GM19238 (cell line): ENCODE measurements at regions not wholly inside any gene's neighbourhood (a gene's known extent, or its start where the extent isn't known, plus 50 kb on each side); places are given as distances from the start of the nearest gene placed in this dataset.

ENCODE experiments used
- DNase-seq: peaks from one replicate; pipeline ENCODE4 v3.0.0; 2011; ENCODE audit warnings: low spot score; ENCODE audit not compliant: insufficient read length

DNA sequence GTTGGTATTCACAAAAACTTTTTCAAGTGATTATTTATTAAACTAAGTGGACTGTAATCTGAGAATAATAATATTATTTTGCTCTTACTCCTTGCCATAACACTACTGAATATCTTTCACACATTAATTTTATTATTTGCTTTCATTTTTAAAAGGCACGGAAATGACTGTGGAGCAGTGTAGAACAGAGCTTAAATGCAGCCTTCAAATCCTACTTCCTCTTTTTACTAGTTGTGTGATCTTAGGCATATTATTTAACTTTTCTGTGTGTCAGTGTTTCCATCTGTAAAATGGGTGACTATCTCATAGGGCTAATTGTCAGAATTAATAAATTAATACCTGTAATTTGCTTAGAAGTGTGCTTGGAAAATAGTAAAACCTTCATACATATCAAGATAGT, 55.5 kb upstream of the SLC8A1 start:
- DNase-seq, result no peak

DNA sequence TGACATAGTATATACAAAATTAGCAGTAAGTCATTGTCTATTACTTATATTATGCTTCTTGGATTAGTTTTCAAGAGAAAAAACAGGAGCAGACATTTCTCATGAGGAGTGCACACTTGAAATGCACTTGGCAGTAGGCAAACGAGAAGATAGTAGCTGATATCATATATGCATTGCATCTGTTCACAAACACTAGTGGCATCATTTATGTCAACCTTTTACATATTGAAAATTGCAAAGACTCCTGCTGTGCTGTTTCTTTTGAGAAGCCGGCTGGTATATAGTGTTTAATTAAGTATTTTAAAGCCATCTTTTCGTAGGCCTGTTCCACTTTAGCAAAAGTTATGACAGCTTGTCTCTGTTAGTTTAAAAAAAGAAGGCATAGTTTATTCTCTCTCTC, 58.4 kb upstream of the SLC8A1 start:
- no peak for DNase-seq

DNA sequence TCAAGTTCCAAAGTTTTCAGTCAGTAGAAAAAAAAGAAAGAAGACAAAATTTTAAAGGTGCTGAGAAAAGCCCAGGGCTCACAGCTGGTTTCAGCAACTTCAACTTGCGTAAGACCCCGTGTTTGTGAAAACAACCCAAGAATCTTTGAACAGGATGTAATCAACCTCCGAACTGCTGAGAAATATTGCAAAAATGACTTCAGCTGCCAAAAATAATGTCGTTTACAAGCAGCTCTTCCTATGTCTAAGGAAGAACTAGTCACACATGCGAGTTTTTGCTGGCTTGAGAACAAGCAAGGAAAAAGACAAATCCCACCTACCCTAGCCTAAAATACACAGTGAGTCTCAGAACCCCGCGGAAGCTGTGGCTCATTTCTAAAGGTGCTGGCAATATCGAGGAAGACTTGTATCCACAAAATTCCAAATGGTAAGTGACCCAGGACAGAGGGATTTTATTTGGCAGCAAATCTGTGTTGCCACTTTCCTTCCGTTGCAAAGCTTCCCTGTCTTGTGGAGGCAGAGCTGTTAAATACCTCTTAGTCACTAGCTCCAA, 59.8 kb upstream of the SLC8A1 start:
- no peak for DNase-seq

- no peak for DNase-seq
Observed at GRCh38 chr2:40512256-40512655, 60.4 kb upstream of the SLC8A1 start.

GRCh38 chr2:40513201-40513600, 61.3 kb upstream of the SLC8A1 start:
- no peak for DNase-seq

GRCh38 chr2:40516604-40517003, 64.7 kb upstream of the SLC8A1 start:
- no peak for DNase-seq

DNA sequence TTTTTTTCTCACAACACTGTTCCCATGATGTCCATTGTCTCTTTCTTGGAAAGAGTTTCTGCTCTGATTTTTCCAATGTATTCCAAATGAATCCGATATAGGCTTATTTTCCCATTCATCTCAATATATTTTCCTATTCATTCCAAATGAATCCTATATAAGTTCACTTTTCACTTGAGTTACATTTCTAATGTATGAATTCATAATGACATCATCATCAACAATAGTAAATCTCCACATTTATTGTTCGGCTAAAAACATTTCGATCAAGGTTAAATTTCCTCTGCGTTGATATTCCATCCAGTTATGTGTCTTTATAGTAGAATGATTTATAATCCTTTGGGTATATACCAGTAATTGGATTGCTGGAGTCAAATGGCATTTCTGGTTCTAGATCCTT, 76.7 kb upstream of the SLC8A1 start:
- no peak for DNase-seq

- DNase-seq, result no peak
Observed at GRCh38 chr2:40531359-40531758, 79.5 kb upstream of the SLC8A1 start.

- no peak for DNase-seq
Observed at GRCh38 chr2:40534528-40534927, 82.6 kb upstream of the SLC8A1 start.

- no peak for DNase-seq
Observed at GRCh38 chr2:40535972-40536371, 84.1 kb upstream of the SLC8A1 start.

- DNase-seq, result no peak
Observed at GRCh38 chr2:40540026-40540425, 88.1 kb upstream of the SLC8A1 start.

DNA sequence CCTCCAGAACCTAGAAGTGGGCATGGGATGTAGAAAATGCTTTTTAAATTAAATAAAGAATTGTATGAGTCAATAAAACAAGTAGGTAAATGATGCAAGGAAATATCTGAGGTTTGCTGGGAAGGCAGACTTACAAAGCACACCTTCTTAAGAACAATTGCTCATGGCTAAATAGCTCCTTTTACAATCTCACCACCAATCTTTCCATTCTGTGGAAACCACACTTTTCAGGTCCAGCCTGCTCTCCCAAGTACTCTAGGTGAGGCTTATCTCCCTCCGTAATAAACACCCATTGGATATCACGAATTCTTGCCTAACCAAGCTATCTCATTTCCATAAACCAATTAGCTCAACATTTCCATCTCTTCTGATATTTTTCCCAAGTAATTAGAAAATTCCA, 91.5 kb upstream of the SLC8A1 start:
- DNase-seq, result no peak

DNA sequence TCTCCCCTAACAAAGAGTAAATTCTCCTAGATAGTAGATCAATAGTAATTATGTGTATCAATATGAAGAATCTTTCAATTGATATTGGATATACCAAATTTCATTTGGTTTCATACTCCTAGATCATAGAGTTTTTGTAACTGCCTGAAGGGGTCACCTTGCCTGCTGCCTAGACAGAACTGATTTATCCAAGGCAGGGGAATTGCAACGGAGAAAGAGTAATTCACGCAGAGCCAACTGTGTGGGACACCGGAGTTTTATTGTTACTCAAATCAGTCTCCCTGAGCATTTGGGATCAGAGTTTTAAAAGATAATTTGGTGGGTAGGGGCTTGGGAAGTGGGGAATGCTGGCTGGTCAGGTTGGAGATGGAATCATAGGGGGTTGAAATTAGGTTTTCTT, 92.2 kb upstream of the SLC8A1 start:
- DNase-seq, result no peak

GRCh38 chr2:40545645-40546044, 93.8 kb upstream of the SLC8A1 start:
- DNase-seq, result no peak

DNA sequence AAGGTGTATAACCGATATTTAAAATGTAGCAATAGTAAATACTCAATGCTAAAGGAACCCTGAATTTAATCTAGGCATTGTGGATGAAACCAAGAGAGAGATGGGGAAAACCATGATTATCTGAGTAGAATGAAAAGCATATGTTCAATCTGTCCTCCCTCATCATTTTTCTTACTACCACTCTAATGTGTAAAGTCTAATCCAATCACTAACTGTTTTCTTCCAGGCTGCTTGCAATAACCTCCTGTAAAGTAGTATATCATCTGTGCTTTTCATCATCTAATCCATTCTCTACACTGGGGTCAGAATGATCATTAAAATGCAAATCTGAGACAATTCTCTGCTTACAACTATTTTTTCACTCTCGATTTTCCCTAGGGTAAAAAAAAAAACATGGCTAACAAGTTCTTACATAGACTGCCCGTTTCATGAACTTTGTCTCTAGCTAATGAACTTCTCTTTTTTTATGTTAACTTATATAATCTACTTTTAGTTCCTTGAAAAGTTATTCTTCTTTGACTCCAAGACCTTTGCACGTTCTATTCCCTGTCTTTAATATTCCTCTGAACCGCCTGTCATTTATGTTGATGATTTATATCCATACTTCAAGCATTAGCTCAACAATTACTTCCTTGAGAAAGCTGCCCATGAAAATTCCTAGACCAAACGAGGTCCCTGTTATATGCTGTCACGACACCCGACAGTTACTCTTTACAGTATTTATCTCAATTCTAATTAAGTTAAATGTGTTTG, 94.7 kb upstream of the SLC8A1 start:
- DNase-seq, result no peak

GRCh38 chr2:40548521-40548920, 96.6 kb upstream of the SLC8A1 start:
- DNase-seq, result no peak

GRCh38 chr2:40550085-40550484, 98.2 kb upstream of the SLC8A1 start:
- DNase-seq, result no peak

DNA sequence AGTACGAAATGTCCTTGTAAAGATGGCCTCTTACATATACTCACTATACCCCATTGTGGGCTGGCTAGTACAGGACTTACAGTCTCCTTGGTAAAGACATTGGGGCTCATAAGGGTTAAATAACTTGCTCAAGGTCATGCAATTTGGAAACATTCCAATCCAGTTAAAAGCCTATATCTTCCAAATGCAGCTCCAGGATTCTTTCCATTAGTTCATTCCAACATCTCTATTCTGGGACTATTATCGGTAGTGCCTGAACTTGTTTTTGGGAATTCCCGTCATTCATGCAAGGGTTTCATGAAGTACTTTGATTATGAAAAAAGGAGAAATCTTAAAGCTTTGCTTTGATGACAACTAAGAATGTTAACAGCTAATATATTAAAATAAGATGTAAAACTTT, 99.2 kb upstream of the SLC8A1 start:
- no peak for DNase-seq

DNA sequence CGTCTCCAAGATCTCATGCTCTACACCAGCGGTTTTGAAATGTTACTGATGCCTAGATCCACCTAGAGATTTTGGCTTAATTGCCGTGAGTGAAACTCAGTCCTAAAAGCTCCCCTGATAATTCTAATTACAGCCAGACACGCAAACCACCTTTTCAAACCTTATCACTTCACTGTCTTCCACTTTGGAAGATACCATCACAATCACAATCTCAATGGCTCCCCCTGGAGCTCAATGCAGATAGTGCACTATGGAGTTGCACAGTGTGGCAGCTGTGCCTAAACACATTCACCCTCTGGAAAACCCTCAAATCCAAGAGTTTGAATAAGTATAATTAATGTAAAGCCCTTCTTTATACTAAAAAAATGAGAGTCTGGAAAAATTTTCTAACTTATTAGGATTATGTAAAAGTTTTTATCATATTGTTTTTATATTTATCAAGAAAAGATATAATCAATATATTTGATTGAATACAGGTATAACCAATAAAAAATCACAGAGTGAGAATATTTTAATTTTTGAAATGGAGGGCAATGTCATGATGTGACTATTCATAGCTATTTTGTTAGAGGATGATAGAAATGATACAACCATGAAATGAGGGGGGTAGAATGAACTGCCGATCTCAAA, 102.9 kb upstream of the SLC8A1 start:
- no peak for DNase-seq

- DNase-seq, result no peak
Observed at GRCh38 chr2:40556293-40556692, 104.4 kb upstream of the SLC8A1 start.

- DNase-seq, result no peak
Observed at GRCh38 chr2:40556739-40557138, 104.8 kb upstream of the SLC8A1 start.

DNA sequence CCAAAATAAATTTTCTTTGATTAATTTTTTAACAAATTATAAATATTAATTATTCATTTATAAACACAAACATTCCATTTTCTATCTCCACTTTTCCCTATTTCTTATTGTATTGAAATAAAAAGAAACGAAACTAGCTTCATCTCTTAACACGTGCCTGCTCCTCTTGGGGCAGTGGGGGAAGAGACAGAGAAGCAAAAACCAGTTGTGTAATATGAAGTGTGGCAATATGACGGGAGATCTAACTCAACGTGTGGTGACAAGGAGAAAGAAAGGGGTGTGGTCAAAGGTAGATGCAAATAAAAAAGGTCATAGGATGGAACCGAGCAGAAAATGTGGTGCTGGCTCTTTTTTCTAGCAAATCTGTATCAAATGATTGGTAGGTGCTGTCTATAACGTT, 106.9 kb upstream of the SLC8A1 start:
- DNase-seq, result no peak

- DNase-seq, result no peak
Observed at GRCh38 chr2:40559175-40559574, 107.3 kb upstream of the SLC8A1 start.
